GM21529 (cell line): ENCODE measurements at regions not wholly inside any gene's neighbourhood (a gene's known extent, or its start where the extent isn't known, plus 50 kb on each side); places are given as distances from the start of the nearest gene placed in this dataset.
A peak's percentile ranks its signal among the peaks of the same experiment; 100 is the strongest.

ENCODE experiments used
- ATAC-seq: cut with Tn5 transposase; IDR thresholded peaks from one replicate; pipeline ENCODE4 v1.9.1; 2021; ENCODE audit not compliant: unreplicated experiment

- ATAC-seq: no peak
Measured at GRCh38 chr4:129394635-129395034, 298.7 kb downstream of the C4orf33 start.

- ATAC-seq: peak; percentile 38
Measured at GRCh38 chr4:129403848-129404247, 307.9 kb downstream of the C4orf33 start.

- no peak for ATAC-seq
Measured at GRCh38 chr4:129410115-129410514, 314.2 kb downstream of the C4orf33 start.

GRCh38 chr4:129415004-129415403, 319.1 kb downstream of the C4orf33 start:
- no peak for ATAC-seq

GRCh38 chr4:129420637-129421036, 324.7 kb downstream of the C4orf33 start:
- ATAC-seq: no peak

GRCh38 chr4:129422277-129422676, 326.3 kb downstream of the C4orf33 start:
- no peak for ATAC-seq

GRCh38 chr4:129428454-129428853, 332.5 kb downstream of the C4orf33 start:
- no peak for ATAC-seq

- no peak for ATAC-seq
Measured at GRCh38 chr4:129429581-129430320, 333.8 kb downstream of the C4orf33 start.

GRCh38 chr4:129437347-129437746, 341.4 kb downstream of the C4orf33 start:
- no peak for ATAC-seq

- ATAC-seq: no peak
Measured at GRCh38 chr4:129438456-129438981, 342.6 kb downstream of the C4orf33 start.

- no peak for ATAC-seq
Measured at GRCh38 chr4:129446074-129446473, 350.1 kb downstream of the C4orf33 start.

GRCh38 chr4:129453524-129454200, 357.7 kb downstream of the C4orf33 start:
- no peak for ATAC-seq

GRCh38 chr4:129455482-129455881, 359.5 kb downstream of the C4orf33 start:
- no peak for ATAC-seq

- no peak for ATAC-seq
Measured at GRCh38 chr4:129468624-129469023, 372.7 kb downstream of the C4orf33 start.

- no peak for ATAC-seq
Measured at GRCh38 chr4:129474698-129475097, 378.7 kb downstream of the C4orf33 start.

GRCh38 chr4:129481107-129481506, 385.2 kb downstream of the C4orf33 start:
- no peak for ATAC-seq

- no peak for ATAC-seq
Measured at GRCh38 chr4:129488427-129488826, 392.5 kb downstream of the C4orf33 start.

- no peak for ATAC-seq
Measured at GRCh38 chr4:129490516-129490915, 394.6 kb downstream of the C4orf33 start.

- no peak for ATAC-seq
Measured at GRCh38 chr4:129498626-129499025, 402.7 kb downstream of the C4orf33 start.

- no peak for ATAC-seq
Measured at GRCh38 chr4:129514852-129515251, 418.9 kb downstream of the C4orf33 start.

- ATAC-seq: no peak
Measured at GRCh38 chr4:129515356-129515755, 419.4 kb downstream of the C4orf33 start.

- ATAC-seq: no peak
Measured at GRCh38 chr4:129526812-129527211, 430.9 kb downstream of the C4orf33 start.
